GM12864 (cell line): ENCODE measurements at regions not wholly inside any gene's neighbourhood (a gene's known extent, or its start where the extent isn't known, plus 50 kb on each side); places are given as distances from the start of the nearest gene placed in this dataset.

Source experiments
- DNase-seq: peaks from one replicate; pipeline ENCODE4 v3.0.0-alpha.2; 2011; ENCODE audit warnings: low read depth
- H3K4me3 ChIP-seq: 2 replicates; pipeline ENCODE4 v1.5.1; 2011; ENCODE audit warnings: mild to moderate bottlenecking, low read depth, low read length, control low read depth
- CTCF ChIP-seq: IDR thresholded peaks from 2 replicates; pipeline ENCODE4 v1.5.1; 2011; ENCODE audit warnings: low read depth, mild to moderate bottlenecking, moderate library complexity, low read length, control low read depth, inconsistent platforms; ENCODE audit errors: missing control alignments

- TF ChIP-seq CTCF: no peak
- DNase-seq: no peak
- no peak overlapping the region for H3K4me3 ChIP-seq
These were observed 306.8 kb upstream of the LRFN5 start for GRCh38 chr14:41299924-41300323.

GRCh38 chr14:41298328-41298690 is 308.4 kb upstream of the LRFN5 start:
- no peak overlapping the region for H3K4me3 ChIP-seq
- no peak for TF ChIP-seq CTCF
- DNase-seq: no peak

DNA sequence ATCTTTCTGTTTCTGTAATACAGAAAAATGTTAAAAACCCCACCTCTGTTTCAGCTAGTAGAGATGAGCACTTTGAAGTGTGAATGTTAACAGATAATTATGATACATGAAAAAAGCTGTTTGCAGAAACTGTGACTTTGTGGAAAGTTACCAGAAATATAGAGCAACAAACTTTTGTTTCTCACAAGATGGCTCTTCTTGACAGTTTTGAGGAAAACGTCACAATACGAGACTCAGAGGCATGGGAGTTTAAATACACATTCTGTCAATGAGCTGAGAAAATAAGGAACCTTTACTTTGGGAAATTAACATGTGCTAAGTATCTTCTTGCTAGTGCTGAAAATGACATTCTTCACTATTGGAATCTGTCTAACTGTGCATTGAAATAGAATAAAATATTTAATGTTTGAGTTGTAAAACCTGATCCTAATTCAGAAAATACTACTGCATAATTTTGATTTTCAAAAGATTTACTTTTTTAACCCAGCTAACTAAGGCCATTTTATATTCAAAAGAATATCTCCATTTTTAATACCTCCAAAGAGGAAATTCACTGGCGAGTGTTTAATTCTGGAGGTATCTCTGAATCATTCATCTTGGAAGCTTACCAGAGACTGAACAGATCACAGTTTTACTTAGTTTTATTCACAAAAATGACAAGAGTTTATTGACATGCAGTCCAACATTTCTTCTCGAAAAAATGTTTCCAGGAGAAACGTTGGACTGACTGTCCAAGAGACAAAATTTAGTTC is 308.9 kb upstream of the LRFN5 start:
- no peak for TF ChIP-seq CTCF
- no peak for DNase-seq
- H3K4me3 ChIP-seq: no peak overlapping the region

GRCh38 chr14:41295734-41296133 is 310.9 kb upstream of the LRFN5 start:
- no peak overlapping the region for H3K4me3 ChIP-seq
- no peak for DNase-seq
- no peak for TF ChIP-seq CTCF

DNA sequence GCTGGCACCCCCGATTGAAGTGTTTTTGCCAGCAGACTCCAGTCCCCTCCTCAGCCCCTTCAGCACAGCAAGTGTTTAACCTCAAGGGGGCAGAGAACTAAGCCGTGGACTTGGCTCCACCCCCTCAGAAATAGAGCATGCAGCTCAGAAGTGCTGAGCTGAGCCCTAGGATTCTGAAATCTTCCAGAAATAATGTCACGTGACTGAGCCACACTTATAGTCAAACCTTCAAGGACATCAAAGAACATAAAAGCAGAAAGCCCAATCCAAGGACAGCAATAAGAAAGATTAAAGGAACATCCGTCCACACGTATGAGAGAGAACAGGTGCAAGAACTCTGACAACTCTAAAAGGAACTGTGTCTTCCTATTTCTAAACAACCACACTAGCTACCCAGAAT is 317.7 kb upstream of the LRFN5 start:
- no peak for DNase-seq
- H3K4me3 ChIP-seq: no peak overlapping the region
- TF ChIP-seq CTCF: no peak

DNA sequence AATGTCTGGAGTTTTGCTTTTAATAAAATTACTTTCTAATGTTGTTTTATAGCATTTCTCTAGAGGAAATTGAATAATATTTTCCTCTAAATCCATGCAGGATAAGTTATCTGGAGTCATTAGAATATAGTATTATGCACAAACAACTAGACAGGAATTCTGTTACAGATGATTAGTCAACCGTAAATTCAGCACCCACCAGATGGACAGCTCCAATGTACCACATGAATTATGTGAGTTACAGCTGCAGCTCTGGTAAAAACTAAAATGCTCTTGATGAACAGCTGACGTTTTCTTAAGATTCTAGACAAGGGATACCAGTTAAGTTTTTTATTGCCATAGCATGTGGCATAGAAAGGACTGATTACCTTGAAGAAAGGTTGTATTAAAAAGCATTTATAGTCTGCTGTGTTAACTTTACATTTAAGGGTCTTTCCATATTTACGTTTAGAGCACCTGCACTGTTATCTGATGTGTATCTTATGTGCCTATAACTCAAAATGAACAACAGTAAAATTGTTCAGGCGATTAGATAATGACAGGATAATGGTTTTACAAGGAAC is 321.4 kb upstream of the LRFN5 start:
- DNase-seq: no peak
- no peak for TF ChIP-seq CTCF
- no peak overlapping the region for H3K4me3 ChIP-seq

GRCh38 chr14:41280745-41281144 is 325.9 kb upstream of the LRFN5 start:
- H3K4me3 ChIP-seq: no peak overlapping the region
- no peak for DNase-seq
- TF ChIP-seq CTCF: no peak
